ENCODE measurements at regions not wholly inside any gene's neighbourhood (a gene's known extent, or its start where the extent isn't known, plus 50 kb on each side); places are given as distances from the start of the nearest gene placed in this dataset.

DNA sequence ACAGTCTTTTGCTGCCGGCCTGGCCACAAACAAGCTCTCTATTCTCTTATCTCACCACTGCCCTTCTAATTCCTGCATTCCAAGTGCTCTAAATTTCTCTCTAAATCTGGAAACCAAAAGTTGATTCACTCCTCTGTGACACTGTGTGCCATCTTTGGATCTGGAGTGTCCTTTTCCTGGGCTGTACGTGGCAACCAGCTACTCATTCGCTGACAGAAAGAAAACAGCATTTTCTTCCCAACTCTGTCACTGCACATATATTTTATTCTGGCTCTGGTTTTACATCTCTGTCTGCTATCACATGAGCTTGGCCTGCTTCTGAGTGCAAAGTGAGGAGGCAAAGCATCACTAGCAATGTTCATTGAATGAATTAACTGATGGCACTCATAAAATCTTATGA lies 397.2 kb upstream of the MAP3K7 start:
- H3K4me2 ChIP-seq (ENCODE audit: extremely low read depth, insufficient read depth, low read length) = no peak overlapping the region
- no peak overlapping the region for H3K9ac ChIP-seq (ENCODE audit: insufficient read depth, low read length)
- no peaks in the 10 kb centered on the region for H3K27me3 ChIP-seq (ENCODE audit: control insufficient read depth, insufficient read depth, low read length)
- H3K4me3 ChIP-seq (replicated peaks in 1 of 4; ENCODE audit: control extremely low read depth in 1 of 4, insufficient read depth in 1 of 4, low read depth in 3 of 4, low read length in 4 of 4) = no peak overlapping the region
- H4K20me1 ChIP-seq (ENCODE audit: control insufficient read depth, extremely low read depth, insufficient read depth, low read length) = no peaks in the 10 kb centered on the region
- H3K36me3 ChIP-seq (ENCODE audit: control insufficient read depth, insufficient read depth, low read length) = no peaks in the 10 kb centered on the region
- H3K79me2 ChIP-seq (ENCODE audit: control insufficient read depth, insufficient read depth, low read length) = no peaks in the 10 kb centered on the region
- no peak overlapping the region for H2AFZ ChIP-seq (ENCODE audit: low read length)
- DNase-seq (ENCODE audit: low read depth in 2 of 2) = peak in 1 of 2 donors; percentile 2
- no peak overlapping the region for H3K27ac ChIP-seq (ENCODE audit: insufficient read depth, low read length)
- TF ChIP-seq, protein P1, sequence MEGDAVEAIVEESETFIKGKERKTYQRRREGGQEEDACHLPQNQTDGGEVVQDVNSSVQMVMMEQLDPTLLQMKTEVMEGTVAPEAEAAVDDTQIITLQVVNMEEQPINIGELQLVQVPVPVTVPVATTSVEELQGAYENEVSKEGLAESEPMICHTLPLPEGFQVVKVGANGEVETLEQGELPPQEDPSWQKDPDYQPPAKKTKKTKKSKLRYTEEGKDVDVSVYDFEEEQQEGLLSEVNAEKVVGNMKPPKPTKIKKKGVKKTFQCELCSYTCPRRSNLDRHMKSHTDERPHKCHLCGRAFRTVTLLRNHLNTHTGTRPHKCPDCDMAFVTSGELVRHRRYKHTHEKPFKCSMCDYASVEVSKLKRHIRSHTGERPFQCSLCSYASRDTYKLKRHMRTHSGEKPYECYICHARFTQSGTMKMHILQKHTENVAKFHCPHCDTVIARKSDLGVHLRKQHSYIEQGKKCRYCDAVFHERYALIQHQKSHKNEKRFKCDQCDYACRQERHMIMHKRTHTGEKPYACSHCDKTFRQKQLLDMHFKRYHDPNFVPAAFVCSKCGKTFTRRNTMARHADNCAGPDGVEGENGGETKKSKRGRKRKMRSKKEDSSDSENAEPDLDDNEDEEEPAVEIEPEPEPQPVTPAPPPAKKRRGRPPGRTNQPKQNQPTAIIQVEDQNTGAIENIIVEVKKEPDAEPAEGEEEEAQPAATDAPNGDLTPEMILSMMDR (conservative IDR thresholded peaks at IDR 0.05 in 1 of 2, IDR thresholded peaks at IDR 0.05 in 1 of 2; ENCODE audit: low read depth in 1 of 2, low read length in 2 of 2) = no peak
- TF ChIP-seq EZH2 (IDR thresholded peaks at IDR 0.05; ENCODE audit: low read length, missing control alignments) = no peak
- no peaks in the 10 kb centered on the region for H3K4me1 ChIP-seq (ENCODE audit: control insufficient read depth, extremely low read depth, insufficient read depth, low read length)
- H3K9me3 ChIP-seq (ENCODE audit: control insufficient read depth, insufficient read depth, low read depth, low read length) = no peaks in the 10 kb centered on the region

DNA sequence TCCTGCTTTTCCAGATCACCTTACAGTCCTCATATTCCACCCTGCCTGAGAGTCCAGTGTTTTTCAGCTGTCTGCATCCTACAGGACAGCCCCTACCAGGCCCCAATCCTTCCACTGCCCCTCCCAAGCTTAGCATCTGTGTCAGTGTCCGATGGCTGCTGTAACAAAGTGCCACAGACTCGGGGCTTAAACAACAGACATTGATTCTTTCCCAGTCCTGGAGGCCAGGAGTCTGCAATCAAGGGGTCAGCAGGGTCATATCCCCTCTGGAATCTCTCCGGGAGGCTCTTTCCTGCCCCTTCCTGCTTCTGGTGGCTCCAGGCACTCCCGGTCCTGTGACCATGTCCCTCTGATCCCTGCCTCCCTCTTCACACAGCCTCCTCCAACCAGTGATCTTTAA lies 396.6 kb upstream of the MAP3K7 start:
- Histone ChIP-seq H3K4me1 (ENCODE audit: control insufficient read depth, extremely low read depth, insufficient read depth, low read length) (no peaks in the 10 kb centered on the region), H3K27ac (ENCODE audit: insufficient read depth, low read length) (no peak overlapping the region), H4K20me1 (ENCODE audit: control insufficient read depth, extremely low read depth, insufficient read depth, low read length) (no peaks in the 10 kb centered on the region), H2AFZ (ENCODE audit: low read length) (no peak overlapping the region), H3K36me3 (ENCODE audit: control insufficient read depth, insufficient read depth, low read length) (no peaks in the 10 kb centered on the region), H3K4me3 (replicated peaks in 1 of 4; ENCODE audit: control extremely low read depth in 1 of 4, insufficient read depth in 1 of 4, low read depth in 3 of 4, low read length in 4 of 4) (no peak overlapping the region), H3K9me3 (ENCODE audit: control insufficient read depth, insufficient read depth, low read depth, low read length) (no peaks in the 10 kb centered on the region), H3K27me3 (ENCODE audit: control insufficient read depth, insufficient read depth, low read length) (no peaks in the 10 kb centered on the region), H3K4me2 (ENCODE audit: extremely low read depth, insufficient read depth, low read length) (no peak overlapping the region), H3K79me2 (ENCODE audit: control insufficient read depth, insufficient read depth, low read length) (no peaks in the 10 kb centered on the region), H3K9ac (ENCODE audit: insufficient read depth, low read length) (no peak overlapping the region)
- TF ChIP-seq, protein P1 (conservative IDR thresholded peaks at IDR 0.05 in 1 of 2, IDR thresholded peaks at IDR 0.05 in 1 of 2; ENCODE audit: low read depth in 1 of 2, low read length in 2 of 2) = no peak
- TF ChIP-seq EZH2 (IDR thresholded peaks at IDR 0.05; ENCODE audit: low read length, missing control alignments) = no peak
- no peak for DNase-seq (ENCODE audit: low read depth in 2 of 2)

DNA sequence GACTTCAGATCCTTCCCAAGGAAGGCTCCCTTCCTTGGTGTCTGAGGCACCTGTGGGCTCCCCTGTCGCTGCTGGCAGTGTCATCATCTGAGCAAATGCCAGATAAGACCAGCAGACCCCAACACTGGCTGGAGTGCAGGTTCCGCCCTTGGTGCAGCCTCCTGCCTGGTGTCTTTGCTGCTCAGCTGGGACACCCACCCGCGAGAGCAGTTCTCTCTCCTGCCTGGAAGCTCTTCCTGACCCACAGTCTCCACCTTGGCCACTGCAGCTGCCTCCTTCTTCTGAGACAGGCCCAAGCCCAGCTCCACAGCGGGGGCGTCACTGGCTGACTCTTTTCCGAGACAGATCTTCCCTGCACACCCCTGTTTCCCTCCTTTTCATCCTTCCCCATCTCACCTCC lies 395.7 kb upstream of the MAP3K7 start:
- no peaks in the 10 kb centered on the region for H3K27me3 ChIP-seq (ENCODE audit: control insufficient read depth, insufficient read depth, low read length)

More for the DNA sequence above, 395.7 kb upstream of the MAP3K7 start:
- Histone ChIP-seq H3K79me2 (ENCODE audit: control insufficient read depth, insufficient read depth, low read length) (no peaks in the 10 kb centered on the region), H3K9ac (ENCODE audit: insufficient read depth, low read length) (no peak overlapping the region), H2AFZ (ENCODE audit: low read length) (no peak overlapping the region), H3K4me3 (replicated peaks in 1 of 4; ENCODE audit: control extremely low read depth in 1 of 4, insufficient read depth in 1 of 4, low read depth in 3 of 4, low read length in 4 of 4) (no peak overlapping the region), H3K36me3 (ENCODE audit: control insufficient read depth, insufficient read depth, low read length) (no peaks in the 10 kb centered on the region), H3K4me1 (ENCODE audit: control insufficient read depth, extremely low read depth, insufficient read depth, low read length) (no peaks in the 10 kb centered on the region), H3K4me2 (ENCODE audit: extremely low read depth, insufficient read depth, low read length) (no peak overlapping the region), H3K27ac (ENCODE audit: insufficient read depth, low read length) (no peak overlapping the region), H4K20me1 (ENCODE audit: control insufficient read depth, extremely low read depth, insufficient read depth, low read length) (no peaks in the 10 kb centered on the region), H3K9me3 (ENCODE audit: control insufficient read depth, insufficient read depth, low read depth, low read length) (no peaks in the 10 kb centered on the region)
- DNase-seq (ENCODE audit: low read depth in 2 of 2) = no peak
- no peak for TF ChIP-seq EZH2 (IDR thresholded peaks at IDR 0.05; ENCODE audit: low read length, missing control alignments)
- TF ChIP-seq, protein P1 (conservative IDR thresholded peaks at IDR 0.05 in 1 of 2, IDR thresholded peaks at IDR 0.05 in 1 of 2; ENCODE audit: low read depth in 1 of 2, low read length in 2 of 2) = no peak

Data from fibroblast of lung (primary cell).